Tibial artery (tissue), 4 donors: ENCODE measurements at regions not wholly inside any gene's neighbourhood (a gene's known extent, or its start where the extent isn't known, plus 50 kb on each side); places are given as distances from the start of the nearest gene placed in this dataset.
A peak's percentile ranks its signal among the peaks of the same experiment; 100 is the strongest.

Experiments used
- DNase-seq, 2 donors: peaks; one replicate each; pipeline ENCODE4 v3.0.0-alpha.2; 2019
- H3K27ac ChIP-seq, 2 donors: fragments of 200-600 bp; sonication (generic) in 1 of 2; 1 replicate in 1 of 2; 2 replicates in 1 of 2; pipeline ENCODE4 v1.5.1; 2018 to 2019; ENCODE audit warnings: mild to moderate bottlenecking in 1 of 2
- H3K27me3 ChIP-seq, 2 donors: fragments of 200-600 bp; sonication (generic) in 1 of 2; one replicate each; pipeline versions ENCODE4 v1.5.1 to v1.6.0; 2016 to 2019
- H3K36me3 ChIP-seq, 3 donors: fragments of 200-600 bp; sonication (generic) in 2 of 3; one replicate each; pipeline ENCODE4 v1.5.1; 2016 to 2019; ENCODE audit warnings: mild to moderate bottlenecking in 2 of 3
- H3K4me1 ChIP-seq, 4 donors: fragments of 200-600 bp; sonication (generic) in 2 of 4; 1 replicate in 3 of 4; 2 replicates in 1 of 4; pipeline ENCODE4 v1.5.1; 2016 to 2019
- H3K4me3 ChIP-seq, 2 donors: fragments of 200-600 bp; sonication (generic) in 1 of 2; 1 replicate in 1 of 2; 2 replicates in 1 of 2; pipeline ENCODE4 v1.5.1; 2018 to 2019; ENCODE audit warnings: mild to moderate bottlenecking in 2 of 2
- H3K9me3 ChIP-seq, 3 donors: fragments of 200-600 bp; sonication (generic) in 1 of 3; one replicate each; pipeline ENCODE4 v1.5.1; 2016 to 2019
- intact Hi-C: fragments of 100-400 bp; cut with DNase I; formaldehyde crosslinking; loops from one replicate; pipeline ENCODE4 v1.15.0; 2023; ENCODE audit warnings: low total_unique reads
- TF ChIP-seq, protein P1 (sequence below), 2 experiments: fragments of 200-600 bp in 1 of 2; fragments of 450-650 bp in 1 of 2; IDR thresholded peaks; one replicate each; pipeline ENCODE4 v1.5.1; 2017 to 2019; ENCODE audit warnings: antibody characterized with exemption in 2 of 2, mild to moderate bottlenecking in 1 of 2, moderate library complexity in 1 of 2

GRCh38 chr2:8416849-8417832 is 264.7 kb upstream of the ID2 start:
- Histone ChIP-seq H3K27me3 (no peaks in the 10 kb centered on the region), H3K9me3 (no peaks in the 10 kb centered on the region), H3K36me3 (no peaks in the 10 kb centered on the region), H3K4me3 (no peak overlapping the region), H3K27ac (no peak overlapping the region), H3K4me1 (peaks cover 0 to 19% (median 5%) of the 10 kb centered on the region in 4 donors)
- intact Hi-C loops, result no loop called here
- TF ChIP-seq, protein P1, sequence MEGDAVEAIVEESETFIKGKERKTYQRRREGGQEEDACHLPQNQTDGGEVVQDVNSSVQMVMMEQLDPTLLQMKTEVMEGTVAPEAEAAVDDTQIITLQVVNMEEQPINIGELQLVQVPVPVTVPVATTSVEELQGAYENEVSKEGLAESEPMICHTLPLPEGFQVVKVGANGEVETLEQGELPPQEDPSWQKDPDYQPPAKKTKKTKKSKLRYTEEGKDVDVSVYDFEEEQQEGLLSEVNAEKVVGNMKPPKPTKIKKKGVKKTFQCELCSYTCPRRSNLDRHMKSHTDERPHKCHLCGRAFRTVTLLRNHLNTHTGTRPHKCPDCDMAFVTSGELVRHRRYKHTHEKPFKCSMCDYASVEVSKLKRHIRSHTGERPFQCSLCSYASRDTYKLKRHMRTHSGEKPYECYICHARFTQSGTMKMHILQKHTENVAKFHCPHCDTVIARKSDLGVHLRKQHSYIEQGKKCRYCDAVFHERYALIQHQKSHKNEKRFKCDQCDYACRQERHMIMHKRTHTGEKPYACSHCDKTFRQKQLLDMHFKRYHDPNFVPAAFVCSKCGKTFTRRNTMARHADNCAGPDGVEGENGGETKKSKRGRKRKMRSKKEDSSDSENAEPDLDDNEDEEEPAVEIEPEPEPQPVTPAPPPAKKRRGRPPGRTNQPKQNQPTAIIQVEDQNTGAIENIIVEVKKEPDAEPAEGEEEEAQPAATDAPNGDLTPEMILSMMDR (IDR thresholded peaks at IDR 0.05), result no peak
- DNase-seq, result peak in 1 of 2 donors; percentile 40

DNA sequence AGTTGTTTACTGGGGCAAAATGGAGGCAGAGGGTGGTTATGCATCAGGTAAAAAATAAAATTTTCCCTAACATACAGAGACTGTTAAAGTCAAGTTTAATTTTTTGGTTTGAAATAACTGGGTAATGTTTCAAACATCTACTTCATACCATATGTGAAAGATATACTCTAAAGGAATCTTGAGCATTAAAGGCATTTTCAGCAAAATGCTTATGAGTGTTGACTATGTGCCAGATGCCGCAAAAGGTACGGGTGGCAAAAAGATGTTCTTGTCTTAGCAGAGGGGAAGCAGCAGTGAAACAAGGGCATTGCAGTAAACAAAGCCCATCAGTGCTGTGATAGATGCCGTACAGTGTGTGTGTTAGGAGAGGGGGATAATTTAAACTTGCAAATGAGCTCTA is 263.1 kb upstream of the ID2 start:
- Histone ChIP-seq H3K27me3 (no peaks in the 10 kb centered on the region), H3K27ac (no peak overlapping the region), H3K4me3 (no peak overlapping the region), H3K4me1 (peaks cover 0 to 20% (median 5%) of the 10 kb centered on the region in 4 donors), H3K36me3 (no peaks in the 10 kb centered on the region), H3K9me3 (no peaks in the 10 kb centered on the region)
- TF ChIP-seq, protein P1 (IDR thresholded peaks at IDR 0.05), result no peak
- intact Hi-C loops, result no loop called here
- no peak for DNase-seq

GRCh38 chr2:8421658-8422449 is 260.0 kb upstream of the ID2 start:
- intact Hi-C loops, result no loop called here
- TF ChIP-seq, protein P1 (IDR thresholded peaks at IDR 0.05), result no peak

DNA sequence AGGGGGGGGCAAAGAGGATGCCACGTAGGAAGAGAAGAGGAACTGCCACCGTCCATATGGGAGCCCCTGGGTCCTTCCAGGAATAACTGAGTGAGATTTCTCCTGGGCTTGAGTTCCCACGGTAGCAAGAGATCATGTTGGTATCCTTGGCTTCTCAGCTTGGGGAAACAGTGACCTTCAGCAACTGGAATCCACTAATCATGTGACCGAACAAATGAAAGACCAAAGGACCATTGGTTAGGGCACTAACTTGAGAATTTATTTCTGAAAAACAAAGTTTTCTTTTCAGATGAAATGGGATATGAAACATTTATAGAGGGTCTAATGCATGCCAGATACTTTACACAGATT is 259.4 kb upstream of the ID2 start:
- H3K27me3 ChIP-seq, result no peaks in the 10 kb centered on the region
- H3K4me3 ChIP-seq, result no peak overlapping the region
- intact Hi-C loops, result no loop called here
- H3K27ac ChIP-seq, result peak overlapping the region in 1 of 2 donors; percentile 45
- peaks cover 0 to 20% (median 5%) of the 10 kb centered on the region in 4 donors for H3K4me1 ChIP-seq
- no peaks in the 10 kb centered on the region for H3K36me3 ChIP-seq
- TF ChIP-seq, protein P1 (IDR thresholded peaks at IDR 0.05), result no peak
- no peak for DNase-seq
- no peaks in the 10 kb centered on the region for H3K9me3 ChIP-seq

More at GRCh38 chr2:8421658-8422449, 260.0 kb upstream of the ID2 start:
- H3K27ac ChIP-seq, result peak overlapping the region in 1 of 2 donors; percentile 45
- no peaks in the 10 kb centered on the region for H3K36me3 ChIP-seq
- no peaks in the 10 kb centered on the region for H3K9me3 ChIP-seq
- DNase-seq, result no peak
- H3K4me3 ChIP-seq, result no peak overlapping the region
- no peaks in the 10 kb centered on the region for H3K27me3 ChIP-seq
- H3K4me1 ChIP-seq, result peaks cover 0 to 20% (median 5%) of the 10 kb centered on the region in 4 donors

DNA sequence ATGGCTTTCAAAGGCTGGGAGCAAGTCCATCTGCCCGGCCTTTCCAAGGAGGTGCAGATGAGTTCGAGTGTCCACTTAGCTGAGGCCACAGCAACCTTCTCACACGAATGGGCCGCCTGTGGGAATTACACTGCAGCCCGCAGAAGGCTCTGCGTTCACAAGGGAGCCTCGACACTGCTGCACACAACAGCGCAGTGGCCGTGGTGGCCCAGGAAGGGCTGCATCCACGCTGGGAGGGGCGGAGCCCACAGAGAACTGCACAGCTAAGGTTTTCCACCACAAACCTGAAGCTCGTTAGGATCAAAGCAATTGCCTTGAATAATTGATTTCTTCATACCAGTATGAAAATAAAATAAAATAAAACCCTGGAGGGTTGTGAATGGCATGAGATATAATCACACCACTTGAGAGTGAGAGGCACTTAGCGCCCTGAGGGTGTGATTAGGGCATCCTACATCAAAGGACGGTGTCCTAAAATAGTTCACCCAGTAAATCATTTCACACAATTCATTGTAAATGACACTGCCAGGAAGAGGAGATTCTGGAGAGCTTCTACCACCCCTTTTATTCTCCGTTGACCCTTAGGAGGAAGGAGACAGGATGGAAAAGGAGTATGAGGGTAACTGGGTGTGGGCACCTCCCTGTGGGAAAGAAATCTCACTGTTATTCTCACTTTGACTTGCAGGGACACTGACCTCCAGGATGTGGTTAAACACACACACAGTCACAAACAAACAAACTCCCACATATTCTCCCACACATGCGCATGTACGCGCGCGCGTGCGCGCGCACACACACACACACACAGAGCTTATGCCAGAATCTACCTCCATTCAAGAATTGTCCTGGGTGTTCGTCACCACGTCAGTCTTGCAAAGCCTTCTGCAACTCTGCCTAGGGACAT is 256.6 kb upstream of the ID2 start:
- TF ChIP-seq, protein P1 (IDR thresholded peaks at IDR 0.05), result no peak
- H3K4me3 ChIP-seq, result no peak overlapping the region
- H3K36me3 ChIP-seq, result no peaks in the 10 kb centered on the region
- no peak overlapping the region for H3K27ac ChIP-seq
- H3K27me3 ChIP-seq, result no peaks in the 10 kb centered on the region
- peaks cover 0 to 20% (median 5%) of the 10 kb centered on the region in 4 donors for H3K4me1 ChIP-seq
- no peak for DNase-seq
- H3K9me3 ChIP-seq, result no peaks in the 10 kb centered on the region
- intact Hi-C loops, result no loop called here
